Activated CD4-positive, alpha-beta memory T cell treated with anti-CD3 and anti-CD28 coated beads for 36 hours (primary cell): ENCODE measurements at regions not wholly inside any gene's neighbourhood (a gene's known extent, or its start where the extent isn't known, plus 50 kb on each side); places are given as distances from the start of the nearest gene placed in this dataset.
"Not testable (repeated sequence)": the region's sequence is repeated elsewhere in the genome, so short reads cannot be mapped to it uniquely, and the experiment has no call there.

Experiments used
- CTCF ChIA-PET: fragments of 350-600 bp; sonication (Branson Sonifier 250); formaldehyde crosslinking; loops from one replicate; lab custom pipeline; 2021; ENCODE audit warnings: antibody characterized with exemption, inconsistent platforms; lab: Charles Lee
- POLR2A ChIA-PET: fragments of 350-600 bp; sonication (Branson Sonifier 250); formaldehyde crosslinking; loops from one replicate; lab custom pipeline; 2021; ENCODE audit warnings: antibody characterized with exemption; lab: Charles Lee
- DNase-seq: peaks from one replicate; pipeline ENCODE4 v3.0.0-alpha.2; 2020
- H3K27ac Mint-ChIP-seq: one replicate; pipeline ENCODE4 v1.8.0; 2021; ENCODE audit warnings: mixed read lengths
- H3K27me3 Mint-ChIP-seq: one replicate; pipeline ENCODE4 v1.8.0; 2021; ENCODE audit warnings: mixed read lengths
- H3K36me3 Mint-ChIP-seq: one replicate; pipeline ENCODE4 v1.8.0; 2021; ENCODE audit warnings: mixed read lengths
- H3K4me1 Mint-ChIP-seq: one replicate; pipeline ENCODE4 v1.8.0; 2021; ENCODE audit warnings: low read depth, mixed read lengths
- H3K4me3 Mint-ChIP-seq: one replicate; pipeline ENCODE4 v1.8.0; 2021; ENCODE audit warnings: mild to moderate bottlenecking, mixed read lengths
- H3K9me3 Mint-ChIP-seq: one replicate; pipeline ENCODE4 v1.8.0; 2021; ENCODE audit warnings: mixed read lengths
- intact Hi-C: fragments of 100-400 bp; cut with micrococcal nuclease; formaldehyde crosslinking; loops from one replicate; pipeline ENCODE4 v1.15.1; 2023

DNA sequence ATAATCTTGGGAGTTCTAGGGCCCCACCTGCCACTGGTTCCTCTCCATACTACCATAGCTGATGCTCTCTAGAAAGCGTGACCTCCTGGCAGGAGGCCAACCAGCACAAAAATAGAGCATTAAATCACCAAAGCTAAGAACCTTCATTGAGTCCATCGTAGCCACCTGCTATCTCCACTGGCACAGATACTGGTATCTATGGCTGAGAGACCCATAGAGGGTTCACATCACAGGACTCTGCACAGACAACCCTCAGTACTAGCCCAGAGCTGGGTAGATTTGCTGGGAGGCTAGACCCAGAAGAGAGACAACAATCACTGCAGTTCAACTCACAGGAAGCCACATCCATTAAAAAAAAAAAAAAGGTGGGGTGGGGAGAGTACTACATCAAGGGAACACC is 509.1 kb downstream of the DTWD2 start:
- H3K36me3 Mint-ChIP-seq, result no peaks in the 10 kb centered on the region
- POLR2A ChIA-PET, result no interaction called here
- no peak for DNase-seq
- intact Hi-C loops, result no loop called here
- H3K9me3 Mint-ChIP-seq, result peaks cover 16% of the 10 kb centered on the region
- no peaks in the 10 kb centered on the region for H3K4me1 Mint-ChIP-seq
- no peak overlapping the region for H3K27ac Mint-ChIP-seq
- no peak overlapping the region for H3K4me3 Mint-ChIP-seq
- CTCF ChIA-PET, result no interaction called here
- H3K27me3 Mint-ChIP-seq, result no peaks in the 10 kb centered on the region

GRCh38 chr5:118478852-118479251 is 509.5 kb downstream of the DTWD2 start:
- no peak overlapping the region for H3K27ac Mint-ChIP-seq
- H3K27me3 Mint-ChIP-seq, result no peaks in the 10 kb centered on the region
- H3K36me3 Mint-ChIP-seq, result no peaks in the 10 kb centered on the region
- DNase-seq, result no peak
- ChIA-PET POLR2A (no interaction called here), CTCF (no interaction called here)
- intact Hi-C loops, result no loop called here
- no peak overlapping the region for H3K4me3 Mint-ChIP-seq
- no peaks in the 10 kb centered on the region for H3K4me1 Mint-ChIP-seq
- peaks cover 11% of the 10 kb centered on the region for H3K9me3 Mint-ChIP-seq

DNA sequence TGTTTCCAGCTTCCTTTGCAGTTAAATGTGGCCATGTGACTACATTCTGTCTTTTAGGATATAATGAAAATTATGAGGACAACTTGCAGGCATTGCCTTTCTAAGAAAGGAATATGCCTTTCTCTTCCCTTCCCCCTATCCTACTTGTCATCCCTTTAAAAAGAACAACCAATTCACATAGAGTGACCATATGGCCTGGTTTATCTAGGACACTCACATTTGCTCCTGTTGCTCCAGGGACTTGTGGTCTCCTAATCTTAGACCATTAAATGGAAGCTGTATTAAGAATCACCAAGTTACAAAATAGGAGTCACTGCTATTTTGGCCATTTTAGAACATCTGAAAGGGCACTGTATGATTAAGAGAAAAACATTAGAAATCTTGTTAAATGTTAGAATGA is 520.3 kb downstream of the DTWD2 start:
- Mint-ChIP-seq H3K4me1 (no peaks in the 10 kb centered on the region), H3K27me3 (no peaks in the 10 kb centered on the region), H3K4me3 (no peak overlapping the region), H3K9me3 (no peaks in the 10 kb centered on the region), H3K36me3 (no peaks in the 10 kb centered on the region), H3K27ac (no peak overlapping the region)
- DNase-seq, result no peak
- ChIA-PET POLR2A (no interaction called here), CTCF (no interaction called here)
- intact Hi-C loops, result no loop called here

GRCh38 chr5:118467103-118467502 is 521.2 kb downstream of the DTWD2 start:
- Mint-ChIP-seq H3K9me3 (no peaks in the 10 kb centered on the region), H3K27ac (no peak overlapping the region), H3K27me3 (no peaks in the 10 kb centered on the region), H3K4me1 (no peaks in the 10 kb centered on the region), H3K36me3 (no peaks in the 10 kb centered on the region), H3K4me3 (no peak overlapping the region)
- ChIA-PET CTCF (no interaction called here), POLR2A (no interaction called here)
- DNase-seq, result no peak
- intact Hi-C loops, result no loop called here

DNA sequence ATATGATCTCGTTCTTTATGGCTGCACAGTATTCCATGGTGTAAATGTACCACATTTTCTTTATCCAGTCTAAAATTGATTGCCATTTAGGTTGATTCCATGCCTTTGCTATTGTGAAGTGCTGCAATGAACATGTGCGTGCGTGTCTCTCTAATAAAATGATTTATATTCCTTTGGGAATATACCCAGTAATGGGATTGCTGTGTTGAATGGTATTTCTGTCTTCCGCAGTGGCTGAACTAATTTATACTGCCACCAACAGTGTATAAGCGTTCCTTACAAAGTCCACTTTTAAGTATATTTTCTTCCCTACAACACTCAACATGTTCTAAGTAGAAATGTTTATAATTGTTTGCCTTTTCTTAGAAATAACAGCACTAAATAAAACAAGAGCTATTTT is 521.9 kb downstream of the DTWD2 start:
- Mint-ChIP-seq H3K9me3 (no peaks in the 10 kb centered on the region), H3K4me3 (no peak overlapping the region), H3K36me3 (no peaks in the 10 kb centered on the region), H3K27ac (no peak overlapping the region), H3K27me3 (no peaks in the 10 kb centered on the region), H3K4me1 (no peaks in the 10 kb centered on the region)
- intact Hi-C loops, result no loop called here
- ChIA-PET CTCF (no interaction called here), POLR2A (no interaction called here)
- DNase-seq, result no peak

GRCh38 chr5:118462276-118462675 is 526.1 kb downstream of the DTWD2 start:
- H3K4me3 Mint-ChIP-seq, POLR2A ChIA-PET, H3K9me3 Mint-ChIP-seq, H3K4me1 Mint-ChIP-seq, DNase-seq, intact Hi-C loops, H3K27me3 Mint-ChIP-seq, H3K27ac Mint-ChIP-seq, CTCF ChIA-PET, H3K36me3 Mint-ChIP-seq: not testable (repeated sequence)

DNA sequence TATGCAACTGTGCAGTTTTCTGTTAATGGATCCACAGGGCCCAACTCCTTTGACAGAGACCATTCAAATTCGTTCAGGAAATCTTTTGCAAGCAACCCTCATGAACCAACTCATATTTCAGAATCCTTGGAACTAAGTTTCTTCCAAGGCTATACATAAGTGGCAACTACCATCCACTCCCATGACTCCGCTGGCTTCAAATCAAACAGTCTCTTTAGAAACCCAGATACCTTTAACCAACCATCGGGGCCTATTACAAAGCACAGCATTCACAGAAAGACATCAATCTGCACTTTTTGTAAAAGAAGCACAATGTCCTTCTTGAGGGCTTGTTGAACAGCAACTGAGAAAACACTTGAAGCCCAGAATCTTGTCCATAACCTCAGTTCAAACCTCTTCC is 526.9 kb downstream of the DTWD2 start:
- DNase-seq, result no peak

DNA sequence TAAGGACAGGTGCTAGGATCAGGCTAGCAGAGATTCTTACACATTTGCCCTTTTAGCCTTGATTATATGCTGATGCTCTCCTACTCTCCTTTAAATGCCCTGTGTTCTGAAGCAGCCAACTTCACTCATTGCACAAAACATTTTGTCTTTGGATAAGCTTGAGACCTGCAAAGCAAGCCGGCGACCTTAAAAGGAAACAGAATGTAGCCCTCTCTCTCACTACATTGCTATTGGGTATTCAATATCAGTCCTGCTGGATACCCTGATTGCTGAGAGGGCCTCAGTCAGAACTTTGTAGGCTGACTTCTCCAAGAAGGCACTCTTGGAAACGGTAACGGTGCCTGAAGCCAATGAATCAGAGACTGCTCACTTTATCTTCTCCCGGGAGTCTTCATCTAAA is 528.9 kb downstream of the DTWD2 start:
- ChIA-PET POLR2A (no interaction called here), CTCF (no interaction called here)
- Mint-ChIP-seq H3K9me3 (no peaks in the 10 kb centered on the region), H3K4me3 (no peak overlapping the region), H3K36me3 (no peaks in the 10 kb centered on the region), H3K27me3 (no peaks in the 10 kb centered on the region), H3K4me1 (no peaks in the 10 kb centered on the region), H3K27ac (no peak overlapping the region)
- DNase-seq, result no peak
- intact Hi-C loops, result no loop called here

More for the DNA sequence above, 526.9 kb downstream of the DTWD2 start:
- H3K9me3 Mint-ChIP-seq, result no peaks in the 10 kb centered on the region
- intact Hi-C loops, result no loop called here
- CTCF ChIA-PET, result no interaction called here
- no peaks in the 10 kb centered on the region for H3K27me3 Mint-ChIP-seq
- H3K27ac Mint-ChIP-seq, result no peak overlapping the region
- H3K4me1 Mint-ChIP-seq, result no peaks in the 10 kb centered on the region
- POLR2A ChIA-PET, result no interaction called here
- no peak overlapping the region for H3K4me3 Mint-ChIP-seq
- no peaks in the 10 kb centered on the region for H3K36me3 Mint-ChIP-seq

DNA sequence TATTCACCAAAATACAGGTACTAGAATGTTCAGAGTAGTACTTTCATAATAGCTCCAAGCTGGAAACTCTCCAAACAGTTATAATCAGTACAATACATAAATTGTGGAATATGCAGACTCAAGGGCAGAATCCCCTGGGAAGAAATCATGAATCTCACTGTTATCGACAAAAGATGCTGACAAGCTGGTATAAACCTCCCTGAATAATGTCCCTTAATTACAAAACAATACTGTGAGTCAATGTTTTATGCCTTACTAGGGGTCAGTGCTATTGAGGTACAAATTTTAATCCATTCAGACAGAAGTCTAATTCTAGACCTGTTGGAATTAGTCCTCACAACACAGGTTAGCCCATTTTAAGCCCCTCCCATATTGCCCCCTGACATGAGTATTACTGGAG is 532.3 kb downstream of the DTWD2 start:
- Mint-ChIP-seq H3K9me3 (no peaks in the 10 kb centered on the region), H3K4me1 (no peaks in the 10 kb centered on the region), H3K4me3 (no peak overlapping the region), H3K27me3 (no peaks in the 10 kb centered on the region), H3K27ac (no peak overlapping the region), H3K36me3 (no peaks in the 10 kb centered on the region)
- ChIA-PET POLR2A (no interaction called here), CTCF (no interaction called here)
- intact Hi-C loops, result no loop called here
- no peak for DNase-seq

GRCh38 chr5:118451697-118452247 is 536.6 kb downstream of the DTWD2 start:
- DNase-seq, result no peak
- Mint-ChIP-seq H3K36me3 (no peaks in the 10 kb centered on the region), H3K4me1 (no peaks in the 10 kb centered on the region), H3K27ac (no peak overlapping the region), H3K27me3 (no peaks in the 10 kb centered on the region), H3K4me3 (no peak overlapping the region), H3K9me3 (no peaks in the 10 kb centered on the region)
- POLR2A ChIA-PET, result no interaction called here
- intact Hi-C loops, result no loop called here
- CTCF ChIA-PET, result no interaction called here

- no peak for DNase-seq
- Mint-ChIP-seq H3K4me3 (no peak overlapping the region), H3K27me3 (no peaks in the 10 kb centered on the region), H3K4me1 (no peaks in the 10 kb centered on the region), H3K36me3 (no peaks in the 10 kb centered on the region), H3K9me3 (no peaks in the 10 kb centered on the region), H3K27ac (no peak overlapping the region)
- ChIA-PET CTCF (no interaction called here), POLR2A (no interaction called here)
- intact Hi-C loops, result no loop called here
These were observed 537.6 kb downstream of the DTWD2 start for GRCh38 chr5:118450554-118451332.

DNA sequence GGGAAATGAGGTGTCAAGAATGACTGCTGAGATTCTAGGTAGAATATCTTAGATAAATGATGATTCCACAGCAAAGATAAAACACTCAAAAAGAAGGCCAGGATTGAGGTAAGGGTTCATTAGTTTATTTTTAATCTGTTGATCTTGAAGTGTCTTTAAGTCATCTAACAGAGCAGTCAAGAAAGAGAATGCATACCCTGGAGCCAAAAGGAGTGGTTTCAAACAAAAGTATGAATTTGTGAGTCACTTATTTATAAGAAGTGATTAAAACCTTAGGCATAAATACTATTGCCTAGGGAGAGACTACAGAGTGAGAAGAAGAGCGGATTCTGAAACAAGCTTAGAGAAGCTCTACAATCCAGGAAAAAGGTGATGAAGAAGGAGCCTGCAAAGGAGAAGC is 541.0 kb downstream of the DTWD2 start:
- CTCF ChIA-PET, result no interaction called here
- Mint-ChIP-seq H3K4me1 (no peaks in the 10 kb centered on the region), H3K27ac (no peak overlapping the region), H3K4me3 (no peak overlapping the region), H3K27me3 (no peaks in the 10 kb centered on the region), H3K36me3 (no peaks in the 10 kb centered on the region), H3K9me3 (no peaks in the 10 kb centered on the region)
- intact Hi-C loops, result no loop called here
- DNase-seq, result no peak
- POLR2A ChIA-PET, result no interaction called here

DNA sequence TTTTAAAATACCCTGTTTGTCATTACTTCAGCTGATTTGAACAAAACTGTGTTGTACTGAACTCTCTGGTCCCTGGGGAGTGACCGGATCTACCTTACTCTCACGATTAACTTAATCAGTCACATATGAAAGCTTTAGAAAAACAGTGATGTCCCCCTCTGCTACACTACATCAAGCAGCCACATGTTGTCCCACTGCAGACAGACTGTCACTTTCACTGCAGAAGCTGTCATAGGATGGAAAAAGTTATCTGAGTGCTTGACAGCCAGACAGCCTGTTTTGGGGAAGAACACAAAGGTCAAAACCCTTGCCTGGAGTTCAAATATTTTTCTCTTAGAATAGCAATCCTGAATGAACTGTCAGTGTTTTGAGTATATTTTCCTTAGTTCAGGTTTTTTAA is 546.4 kb downstream of the DTWD2 start:
- intact Hi-C loops, result no loop called here
- Mint-ChIP-seq H3K36me3 (no peaks in the 10 kb centered on the region), H3K4me3 (no peak overlapping the region), H3K27ac (no peak overlapping the region), H3K4me1 (no peaks in the 10 kb centered on the region), H3K27me3 (no peaks in the 10 kb centered on the region), H3K9me3 (no peaks in the 10 kb centered on the region)
- no peak for DNase-seq
- ChIA-PET CTCF (no interaction called here), POLR2A (no interaction called here)
